ENCODE measurements at regions not wholly inside any gene's neighbourhood (a gene's known extent, or its start where the extent isn't known, plus 50 kb on each side); places are given as distances from the start of the nearest gene placed in this dataset.
"Not testable (repeated sequence)": the region's sequence is repeated elsewhere in the genome, so short reads cannot be mapped to it uniquely, and the experiment has no call there.

DNA sequence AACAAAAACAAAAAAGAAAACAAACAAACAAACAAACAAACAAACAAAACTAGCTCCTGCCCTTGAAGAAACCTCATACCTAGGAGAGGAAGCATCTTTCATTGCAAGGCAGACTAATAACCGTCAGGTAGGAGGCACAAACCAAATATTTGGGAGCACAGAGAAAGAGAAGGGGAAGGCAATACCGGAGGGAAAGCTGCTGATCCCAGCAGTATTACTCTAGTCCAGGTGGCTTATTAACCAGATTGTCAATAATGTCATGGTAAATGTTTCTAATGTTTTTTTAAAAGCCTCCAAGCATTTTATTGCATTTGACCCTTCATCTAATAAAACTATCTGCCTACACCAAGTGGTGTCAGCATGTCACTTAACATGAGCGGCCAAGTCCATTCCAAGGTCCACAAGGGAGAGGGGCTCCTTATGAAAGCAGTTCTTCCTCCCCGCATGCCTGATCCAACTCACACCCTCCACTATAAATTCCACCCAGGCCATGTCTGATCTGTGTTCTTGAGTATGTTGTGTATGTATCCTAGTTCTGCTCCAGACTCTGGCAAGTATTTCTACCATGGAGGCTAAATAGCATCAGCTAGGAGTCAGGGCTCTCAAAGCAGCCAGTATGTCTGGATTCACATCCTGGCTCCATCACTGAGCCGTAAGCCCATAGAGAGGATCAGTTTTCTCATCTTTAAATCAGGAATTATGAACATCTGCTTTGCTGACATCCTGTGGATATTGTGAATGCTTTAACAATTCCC lies 208.1 kb upstream of the TENM4 start:
- POLR2A ChIA-PET = no interaction called here
- CTCF ChIA-PET = no interaction called here

DNA sequence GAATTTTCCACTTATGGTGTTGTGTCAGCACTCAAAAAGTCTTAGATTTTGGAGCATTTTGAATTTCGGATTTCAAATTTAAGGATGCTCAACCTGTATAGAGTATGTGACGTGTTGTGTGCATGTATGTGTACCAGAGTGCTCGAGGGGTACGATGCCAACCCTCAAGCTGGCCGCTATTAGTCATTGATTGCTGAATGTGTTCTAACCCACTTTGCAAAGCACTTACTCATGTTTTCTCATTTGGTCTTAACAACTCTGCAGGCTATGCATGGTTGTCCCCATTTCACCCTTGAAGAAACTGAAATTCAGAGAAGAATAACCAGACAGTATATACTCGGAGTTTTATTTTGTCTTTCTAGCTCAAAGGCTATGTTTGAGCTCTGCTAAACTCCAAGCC lies 196.4 kb upstream of the TENM4 start:
- ChIA-PET POLR2A (no interaction called here), CTCF (no interaction called here)

DNA sequence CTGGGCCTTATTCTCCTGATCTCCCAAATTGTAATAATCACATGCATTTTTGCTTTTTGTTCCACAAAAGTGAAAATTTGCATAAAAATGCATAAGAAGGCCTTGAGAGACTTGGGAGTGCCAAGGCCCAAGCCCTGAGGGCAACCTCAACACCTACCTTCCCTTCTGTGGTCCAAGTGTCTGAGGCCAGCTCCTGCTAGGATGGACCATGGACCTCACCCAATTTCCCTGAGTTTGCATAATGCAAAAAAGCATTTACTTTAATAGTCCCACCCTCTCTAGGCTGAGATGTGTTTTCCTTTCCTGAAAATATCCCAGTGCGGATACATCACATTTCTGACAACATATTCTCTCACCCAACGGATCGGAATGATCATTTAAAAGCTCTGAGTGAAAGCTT lies 194.1 kb upstream of the TENM4 start:
- ChIA-PET POLR2A (no interaction called here), CTCF (no interaction called here)

DNA sequence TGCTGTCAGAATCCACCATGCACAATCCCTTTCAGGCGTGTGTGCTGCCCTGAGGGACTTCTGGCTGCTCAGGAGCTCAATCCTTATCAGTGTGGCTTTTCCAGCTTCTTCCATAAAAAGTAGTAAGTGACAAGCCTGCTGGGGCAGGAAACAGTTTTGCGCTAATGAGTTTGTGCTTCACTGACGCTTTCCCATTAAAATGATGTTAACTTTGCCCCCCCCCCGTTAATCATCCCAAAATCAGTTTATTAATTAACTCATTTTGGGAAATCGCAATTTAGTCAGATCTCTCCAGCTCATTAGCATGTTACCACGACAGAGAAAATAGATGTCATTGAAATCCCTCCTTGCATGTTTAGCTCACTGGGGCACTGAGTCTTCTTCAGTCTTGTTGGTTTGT lies 186.5 kb upstream of the TENM4 start:
- CTCF ChIA-PET = no interaction called here
- POLR2A ChIA-PET = no interaction called here

DNA sequence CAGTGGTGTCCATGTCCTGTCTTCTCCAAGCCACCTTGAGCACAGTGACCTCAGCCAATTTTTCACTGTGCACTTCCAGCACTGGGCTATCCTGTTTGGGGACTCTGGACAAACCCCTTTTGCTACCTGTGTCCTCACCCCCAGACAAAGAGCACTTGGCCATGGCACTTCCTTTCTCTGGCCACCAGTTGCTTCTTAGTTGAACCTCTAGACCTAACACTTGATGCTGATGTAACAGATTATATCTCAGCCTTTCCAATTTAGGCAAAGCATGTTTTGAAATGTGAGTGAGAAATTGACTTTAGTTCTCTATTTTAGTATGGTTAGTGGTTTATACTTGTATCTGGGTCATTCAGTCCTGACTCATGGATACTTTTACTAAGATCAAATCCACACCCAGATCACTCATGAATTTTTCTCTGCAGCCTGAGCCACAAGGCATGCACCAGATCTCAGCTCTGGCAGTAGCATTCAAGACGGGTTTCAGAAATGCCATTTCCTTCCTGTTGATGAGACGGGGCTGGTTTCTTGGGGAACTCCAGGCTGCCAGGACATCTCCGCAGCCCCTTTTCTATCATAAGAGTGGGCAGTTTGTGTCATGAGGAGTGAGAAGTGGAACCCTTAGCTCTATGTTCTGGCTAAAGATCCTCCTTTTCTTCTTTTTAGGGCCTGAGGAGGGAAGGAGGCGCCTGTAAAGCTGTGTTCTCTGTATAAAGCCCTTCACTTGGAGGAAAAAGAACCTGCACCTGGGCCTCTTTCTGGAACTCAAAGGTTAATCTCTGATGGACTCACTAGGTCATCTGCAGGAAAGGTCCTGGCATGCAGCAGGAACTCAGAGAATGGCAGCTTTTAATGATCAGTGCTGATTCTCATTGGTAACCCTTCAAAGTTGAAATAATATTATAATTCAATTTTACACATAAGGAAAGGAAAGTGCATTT lies 185.6 kb upstream of the TENM4 start:
- ChIA-PET POLR2A (no interaction called here), CTCF (no interaction called here)

DNA sequence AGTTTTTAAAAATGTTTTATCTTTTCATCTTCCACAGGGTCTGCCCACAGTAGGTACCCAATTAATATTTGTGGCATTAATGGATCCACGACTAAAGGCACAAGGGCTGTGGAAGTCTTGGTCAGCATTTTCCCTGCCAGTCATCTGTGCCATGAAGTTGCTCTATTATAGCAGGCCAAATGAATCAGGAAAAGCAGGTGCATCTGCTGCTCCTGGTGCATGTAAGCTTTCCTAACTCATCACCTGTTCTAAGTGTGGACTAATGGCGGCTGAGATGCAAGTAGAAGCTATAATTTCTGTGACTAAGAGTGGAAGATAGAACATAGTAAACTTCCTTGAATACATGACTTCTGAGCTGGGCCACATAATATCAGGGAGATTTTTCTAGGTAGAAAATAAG lies 182.5 kb upstream of the TENM4 start:
- ChIA-PET POLR2A (no interaction called here), CTCF (no interaction called here)

DNA sequence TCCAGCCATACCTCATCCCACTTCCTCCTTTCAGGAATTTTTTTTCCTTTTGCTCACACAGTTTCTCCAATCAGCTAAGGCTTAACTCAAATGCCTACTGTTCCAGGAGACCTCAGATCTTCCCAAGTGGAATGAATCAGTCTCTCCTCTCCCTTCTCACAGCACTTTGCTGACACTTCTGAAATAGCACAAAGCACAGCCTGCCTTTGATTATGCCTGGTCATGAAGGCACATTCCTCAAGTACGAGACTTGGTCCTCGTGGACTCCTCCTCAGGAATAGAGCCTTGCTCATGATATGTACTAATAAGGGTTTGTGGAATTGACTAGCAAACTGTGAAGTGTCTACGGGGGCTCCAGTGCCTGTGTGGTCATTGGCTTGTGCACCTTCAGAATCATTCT lies 176.7 kb upstream of the TENM4 start:
- ChIA-PET CTCF (no interaction called here), POLR2A (no interaction called here)

DNA sequence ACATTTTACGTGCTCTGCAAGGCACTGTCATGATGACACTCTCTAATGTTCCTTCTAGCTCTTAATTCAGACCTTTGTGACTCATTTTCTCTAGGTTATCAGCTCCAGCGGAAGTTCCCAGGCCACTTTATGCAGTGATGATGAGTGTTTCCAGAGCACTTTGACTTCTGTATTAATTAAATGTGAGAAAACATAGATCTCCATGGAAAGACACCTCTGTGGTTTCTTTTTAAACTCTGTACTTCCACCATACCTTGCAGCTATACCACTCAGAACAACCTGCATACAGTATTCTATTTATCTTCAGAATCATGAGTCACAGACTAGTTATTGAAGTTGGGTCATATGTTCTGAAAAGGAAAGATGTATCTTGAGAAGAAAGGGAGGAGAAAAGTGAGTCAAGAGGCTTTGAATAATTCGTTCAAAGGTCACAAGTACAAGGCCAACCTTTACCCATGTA lies 175.6 kb upstream of the TENM4 start:
- CTCF ChIA-PET = no interaction called here
- POLR2A ChIA-PET = no interaction called here

DNA sequence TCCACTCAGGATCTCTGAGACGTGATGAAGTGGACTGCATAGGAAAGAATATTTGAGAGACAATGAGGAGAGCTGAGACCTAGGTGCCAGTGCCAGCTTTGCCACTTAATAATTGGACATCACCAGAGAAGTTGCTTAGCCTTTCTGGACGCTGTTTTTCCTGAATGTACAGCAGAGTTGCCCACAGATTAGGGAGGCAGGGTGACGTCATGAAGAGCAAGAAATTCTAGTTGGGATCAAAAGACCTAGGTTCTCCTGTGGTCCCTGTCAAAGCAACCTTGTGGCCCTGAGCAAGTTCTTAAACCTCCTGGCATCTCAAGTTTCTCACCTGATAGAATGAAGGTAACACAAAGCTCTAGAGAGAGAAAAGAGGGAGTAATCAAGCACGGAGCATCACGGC lies 174.6 kb upstream of the TENM4 start:
- ChIA-PET POLR2A (no interaction called here), CTCF (no interaction called here)

DNA sequence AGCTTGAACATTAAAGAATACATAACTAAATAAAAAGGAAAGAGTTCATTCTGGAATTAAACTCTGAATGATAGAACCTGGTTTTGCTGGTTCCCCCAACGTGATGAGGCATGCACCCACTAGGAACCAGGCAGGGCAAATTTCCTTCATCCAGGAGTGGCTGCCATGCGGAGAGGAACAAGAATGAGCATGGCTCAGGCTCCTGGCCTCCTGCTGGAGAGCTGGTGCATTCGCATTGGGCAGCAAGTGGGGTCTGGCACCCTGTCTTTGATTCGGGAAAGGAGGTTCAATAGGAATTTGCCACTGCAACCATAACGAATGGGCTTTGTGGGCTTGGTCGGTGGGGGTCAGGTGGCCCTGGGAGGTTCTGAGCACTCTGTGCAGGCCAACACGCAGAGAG lies 169.8 kb upstream of the TENM4 start:
- ChIA-PET CTCF (no interaction called here), POLR2A (no interaction called here)

DNA sequence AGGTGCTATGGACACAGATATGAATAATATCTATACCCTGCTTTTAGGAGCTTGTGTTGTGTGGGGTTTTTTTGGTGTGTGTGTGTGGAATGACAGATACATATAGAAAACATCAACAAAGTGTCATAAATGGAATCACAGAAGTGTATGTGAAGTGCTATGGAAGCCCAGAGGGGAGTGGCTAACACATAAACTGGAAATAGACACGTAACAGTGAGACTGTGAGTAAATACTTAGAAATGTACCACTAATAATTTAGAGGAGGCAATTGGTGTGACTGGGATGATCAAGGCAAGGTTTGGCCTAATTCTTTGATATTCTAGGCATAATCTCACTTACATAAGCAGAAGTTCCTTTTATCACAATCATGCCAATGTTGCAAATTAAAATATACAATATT lies 169.3 kb upstream of the TENM4 start:
- ChIA-PET POLR2A (no interaction called here), CTCF (no interaction called here)

DNA sequence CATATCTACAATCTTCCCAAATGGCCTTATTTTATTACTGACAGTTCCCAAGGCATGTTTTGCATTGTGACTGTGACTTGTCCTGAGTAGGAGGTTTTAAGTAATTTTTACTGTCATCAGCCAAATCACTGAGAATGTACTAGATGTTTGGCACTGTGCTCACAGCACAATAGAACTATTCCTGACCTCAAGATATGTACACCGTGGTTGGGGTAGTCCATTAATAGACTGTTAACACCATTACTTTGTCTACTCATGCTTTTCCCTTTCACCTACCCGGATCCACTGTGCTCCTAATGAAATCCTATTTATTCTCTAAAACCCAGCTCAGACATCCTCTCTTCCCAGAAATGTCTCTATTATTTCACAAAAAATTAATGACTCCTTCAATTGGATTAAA lies 168.7 kb upstream of the TENM4 start:
- ChIA-PET CTCF (no interaction called here), POLR2A (no interaction called here)

DNA sequence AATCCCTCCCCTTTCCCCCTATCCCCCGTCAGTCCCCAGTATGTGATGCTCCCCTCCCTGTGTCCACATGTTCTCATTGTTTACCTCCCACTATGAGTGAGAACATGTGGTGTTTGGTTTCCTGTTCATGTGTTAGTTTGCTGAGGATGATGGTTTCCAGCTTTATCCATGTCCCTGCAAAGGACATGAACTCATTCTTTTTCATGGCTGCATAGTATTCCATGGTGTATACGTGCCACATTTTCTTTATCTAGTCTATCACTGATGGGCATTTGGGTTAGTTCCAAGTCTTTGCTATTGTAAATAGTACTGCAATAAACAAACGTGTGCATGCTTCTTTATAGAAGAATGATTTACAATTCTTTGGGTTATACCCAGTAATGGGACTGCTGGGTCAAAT lies 165.6 kb upstream of the TENM4 start:
- POLR2A ChIA-PET, CTCF ChIA-PET: not testable (repeated sequence)

DNA sequence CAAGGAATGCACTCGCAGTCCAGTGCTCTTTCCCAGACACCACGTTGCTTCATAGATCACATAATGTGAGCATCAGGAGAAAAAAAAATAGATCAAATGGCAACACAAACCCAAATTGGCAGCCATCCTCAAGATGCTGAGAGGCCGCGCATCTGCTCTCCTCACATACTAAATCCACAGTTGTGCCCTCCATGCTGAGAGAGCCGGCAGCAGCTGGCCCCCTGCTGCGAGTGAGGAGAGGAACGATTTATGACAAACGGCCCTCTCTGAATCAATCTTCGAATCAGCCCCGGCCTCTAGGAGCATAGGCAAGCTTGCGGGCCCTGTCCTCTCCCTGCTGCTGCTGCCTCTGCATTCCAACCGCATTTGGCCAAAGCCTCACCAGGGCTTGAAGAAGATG lies 159.9 kb upstream of the TENM4 start:
- CTCF ChIA-PET = no interaction called here
- POLR2A ChIA-PET = no interaction called here

DNA sequence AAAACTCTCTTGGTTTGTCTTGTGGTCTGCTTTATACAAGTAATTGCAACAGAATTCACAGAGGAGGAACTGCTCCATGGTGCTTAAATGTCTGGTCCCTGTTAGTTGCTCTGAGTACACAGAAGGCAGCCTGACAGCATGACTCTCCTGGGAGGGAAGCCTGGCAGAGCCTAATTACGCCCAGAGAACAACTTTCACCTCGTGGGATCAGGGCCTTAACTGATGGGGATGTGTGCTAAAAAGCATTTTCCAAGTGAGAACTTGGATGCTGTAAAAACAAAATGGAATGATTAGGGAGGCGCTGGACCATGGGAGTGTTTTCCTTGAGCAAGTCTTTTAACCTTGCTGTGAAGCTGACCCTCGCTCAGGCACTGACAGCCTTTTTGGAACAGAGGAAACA lies 154.0 kb upstream of the TENM4 start:
- CTCF ChIA-PET = interaction anchor here (0.7 kb wide), 1 partner anchor 50 kb away, joined by 3 read pairs; no protein-coding TSS in a partner anchor
- POLR2A ChIA-PET = no interaction called here

DNA sequence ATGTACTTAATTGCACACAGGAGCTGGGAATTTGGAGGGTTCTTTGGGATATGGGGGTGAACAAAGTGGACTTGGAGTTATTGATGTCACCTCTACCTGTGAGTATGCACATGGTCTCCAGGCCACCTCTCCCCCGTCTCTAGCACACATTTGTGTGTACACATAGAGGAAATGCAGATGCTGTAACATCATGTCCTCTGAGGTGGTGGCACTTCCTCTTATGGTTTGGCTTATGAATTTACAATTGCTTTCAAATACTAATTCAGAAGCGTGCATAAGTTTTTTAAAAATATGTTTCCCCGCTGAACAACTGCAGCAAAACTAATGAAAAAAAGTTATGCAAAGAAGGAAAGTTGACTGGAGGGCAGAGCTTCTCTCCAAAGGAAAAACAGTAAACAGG lies 152.0 kb upstream of the TENM4 start:
- ChIA-PET POLR2A (no interaction called here), CTCF (no interaction called here)

DNA sequence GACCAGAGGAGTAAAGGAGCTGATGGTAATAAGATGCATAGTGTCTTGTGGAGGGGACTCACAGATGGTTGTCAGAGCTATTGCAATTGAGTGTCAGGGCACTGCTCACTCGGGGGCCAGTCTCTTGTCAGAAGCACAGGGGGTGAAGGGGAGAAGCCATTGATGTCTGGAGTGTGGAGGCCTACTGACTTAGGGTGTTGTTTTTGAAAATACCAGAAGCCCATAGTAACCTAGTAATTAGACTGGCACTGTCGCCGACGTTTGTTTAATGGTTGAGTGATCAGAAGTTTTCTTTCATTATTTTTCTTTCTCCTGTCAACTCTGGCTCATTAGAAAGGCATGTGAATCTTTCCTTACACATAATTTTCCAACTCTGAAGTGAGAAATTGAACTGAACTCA lies 151.6 kb upstream of the TENM4 start:
- ChIA-PET CTCF (no interaction called here), POLR2A (no interaction called here)

DNA sequence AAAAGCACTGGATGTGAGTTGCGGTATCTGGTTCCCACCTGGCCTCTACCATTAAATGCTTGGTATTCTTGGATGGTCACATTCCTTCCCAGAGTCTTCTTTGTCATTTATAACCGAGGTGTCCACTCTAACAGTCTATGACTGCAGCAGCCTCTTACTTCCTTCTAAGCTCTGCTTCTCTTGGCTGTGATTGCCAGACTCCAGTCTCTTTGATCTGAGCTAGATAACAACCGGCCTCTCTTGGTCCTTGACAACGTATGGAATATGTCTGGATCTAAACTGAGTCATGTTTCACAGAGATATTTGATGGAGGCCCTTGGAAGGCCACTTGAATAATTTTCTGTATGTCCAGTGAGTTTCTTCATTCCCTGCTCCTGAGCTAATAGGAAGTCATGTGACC lies 141.6 kb upstream of the TENM4 start:
- ChIA-PET POLR2A (no interaction called here), CTCF (no interaction called here)

DNA sequence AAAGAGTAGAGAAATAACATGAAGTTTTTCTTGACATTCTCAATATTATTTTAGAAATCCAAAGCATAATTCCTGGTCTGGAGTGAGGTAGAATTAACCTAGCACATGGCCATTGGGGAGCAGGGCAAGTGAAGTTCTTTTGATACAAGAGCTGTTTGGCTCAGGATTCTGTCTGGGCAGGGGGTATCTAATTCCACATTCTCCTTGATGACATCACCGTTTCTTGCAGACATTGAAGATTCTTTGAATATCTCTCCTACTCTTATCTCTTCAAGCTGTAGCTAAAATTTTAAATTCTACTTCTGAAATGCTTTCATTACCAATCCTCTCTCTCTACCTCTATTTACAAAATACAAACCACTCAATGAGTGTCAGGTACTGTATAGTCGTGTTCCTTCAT lies 138.2 kb upstream of the TENM4 start:
- ChIA-PET CTCF (no interaction called here), POLR2A (interaction anchor here (0.6 kb wide), 1 partner anchor 185 kb away, joined by 3 read pairs; no protein-coding TSS in a partner anchor)

DNA sequence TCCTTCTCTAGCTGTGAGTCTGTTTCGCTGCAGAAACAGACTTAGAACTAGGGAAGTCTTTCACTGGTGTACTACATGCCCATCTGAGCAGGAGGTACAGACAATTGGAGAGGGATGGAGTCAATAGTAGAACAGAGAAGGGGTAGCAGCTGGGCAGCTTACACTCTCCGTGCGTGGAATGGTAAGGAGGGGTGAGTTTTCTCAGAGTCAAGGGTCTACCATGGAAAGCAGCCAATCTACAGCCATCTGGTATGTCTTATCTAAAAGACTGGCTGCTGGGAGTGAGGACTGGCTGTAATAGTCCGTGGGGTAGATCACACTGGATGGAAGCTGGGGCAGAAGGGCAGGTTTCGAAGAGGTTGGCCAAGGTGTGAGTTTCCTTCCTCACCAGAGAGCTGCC lies 137.3 kb upstream of the TENM4 start:
- POLR2A ChIA-PET = no interaction called here

DNA sequence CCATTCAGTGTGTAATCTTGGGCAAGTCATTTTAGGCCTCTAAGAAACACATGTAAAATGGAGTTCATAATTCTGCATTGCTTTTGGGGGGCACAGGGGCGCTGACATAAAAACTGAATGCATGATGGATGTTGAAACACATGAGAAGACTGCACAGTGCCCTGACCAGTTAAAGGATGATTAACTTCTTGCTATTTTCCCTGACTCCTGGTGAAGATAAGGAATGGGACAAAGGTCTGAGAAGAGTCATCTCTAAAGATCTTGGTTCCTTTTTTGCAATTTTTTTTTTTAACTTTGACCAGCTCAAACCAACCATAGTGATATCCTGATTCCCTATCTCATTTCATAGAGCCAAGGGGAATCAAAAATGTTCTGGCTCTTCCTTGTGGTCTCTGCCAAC lies 134.9 kb upstream of the TENM4 start:
- ChIA-PET CTCF (no interaction called here), POLR2A (no interaction called here)

More for the DNA sequence above, 137.3 kb upstream of the TENM4 start:
- CTCF ChIA-PET = no interaction called here

DNA sequence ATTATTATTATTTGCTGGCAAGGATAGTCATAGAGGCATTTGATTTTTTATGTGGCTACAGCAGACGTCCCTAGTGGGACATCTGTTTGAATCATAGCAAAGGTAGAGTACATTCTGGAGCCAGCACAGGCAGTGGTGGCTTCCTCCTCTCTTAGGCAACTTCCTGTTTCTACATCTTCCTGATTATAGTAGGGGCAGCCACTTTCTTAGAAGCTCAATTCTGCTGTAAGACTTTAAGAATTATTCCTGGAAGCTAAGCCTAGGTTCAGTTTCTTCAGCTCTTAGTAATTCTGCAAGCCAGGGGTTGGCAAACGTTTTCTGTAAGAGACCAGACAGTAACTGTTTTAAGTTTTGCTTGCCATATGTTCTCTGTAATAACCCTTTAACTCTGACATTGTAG lies 129.3 kb upstream of the TENM4 start:
- ChIA-PET CTCF (no interaction called here), POLR2A (no interaction called here)
